HG03280 (cell line): ENCODE measurements at regions not wholly inside any gene's neighbourhood (a gene's known extent, or its start where the extent isn't known, plus 50 kb on each side); places are given as distances from the start of the nearest gene placed in this dataset.

Experiments used
- ATAC-seq: cut with Tn5 transposase; IDR thresholded peaks from one replicate; pipeline ENCODE4 v1.9.1; 2021; ENCODE audit warnings: mild to moderate bottlenecking, moderate library complexity; ENCODE audit not compliant: unreplicated experiment

DNA sequence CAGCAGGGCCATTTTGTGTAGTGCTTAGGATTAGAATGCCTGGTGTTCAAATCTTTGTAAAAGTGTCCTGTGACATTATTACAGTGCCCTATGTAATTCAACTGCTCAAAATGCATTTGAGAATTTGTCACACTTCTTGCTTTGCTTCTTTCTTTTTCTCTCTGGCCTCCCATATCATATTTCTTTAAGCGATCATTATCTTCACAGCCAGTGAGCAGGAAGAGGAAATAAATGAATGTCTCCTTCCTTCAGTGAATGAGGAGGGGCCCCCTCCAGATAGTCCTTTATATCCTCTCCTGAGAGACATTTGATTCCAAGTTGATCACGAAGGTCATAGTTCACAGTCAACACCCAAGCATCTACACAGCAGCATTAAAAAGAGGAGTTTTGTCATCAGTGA is 425.1 kb upstream of the NPVF start:
- no peak for ATAC-seq

DNA sequence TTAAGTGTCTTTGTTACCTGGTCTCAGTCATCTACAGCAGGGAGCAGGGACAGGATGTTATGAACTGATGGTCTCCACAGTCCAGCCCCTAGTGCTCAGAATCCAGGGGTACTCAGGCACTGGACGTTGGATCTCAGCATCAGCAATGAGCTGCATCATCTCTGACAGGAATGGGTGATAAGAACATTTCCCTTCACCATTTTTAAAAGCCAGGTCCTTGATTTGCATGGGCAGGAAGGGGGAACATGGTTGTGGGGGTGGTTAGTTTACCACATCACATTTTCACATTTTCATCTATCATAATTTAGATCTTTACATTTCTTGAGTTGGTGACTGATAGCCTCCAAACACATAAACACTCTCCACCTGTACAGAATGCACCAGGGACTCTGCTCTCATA is 427.8 kb upstream of the NPVF start:
- ATAC-seq = no peak

DNA sequence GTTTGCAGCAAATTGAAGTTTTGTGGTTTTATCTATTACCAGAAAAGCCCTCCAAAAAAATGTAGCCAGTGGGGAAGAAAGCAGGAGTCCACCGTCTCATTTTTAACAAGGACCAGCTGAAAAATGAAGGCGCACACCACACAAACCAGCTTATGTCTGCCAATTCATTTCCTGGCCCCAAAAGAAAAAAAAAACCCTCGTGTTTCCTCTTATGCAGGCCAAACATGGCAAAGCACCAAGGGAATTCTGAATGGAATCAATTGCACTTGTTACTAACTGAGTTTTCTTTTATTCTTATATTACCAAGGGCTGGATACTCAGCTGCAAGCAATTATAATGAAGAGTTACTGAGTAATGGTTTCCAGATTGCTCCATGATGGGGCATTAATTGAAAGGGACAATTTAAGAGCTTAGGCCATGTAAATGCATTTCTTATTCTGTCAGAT is 428.3 kb upstream of the NPVF start:
- no peak for ATAC-seq

DNA sequence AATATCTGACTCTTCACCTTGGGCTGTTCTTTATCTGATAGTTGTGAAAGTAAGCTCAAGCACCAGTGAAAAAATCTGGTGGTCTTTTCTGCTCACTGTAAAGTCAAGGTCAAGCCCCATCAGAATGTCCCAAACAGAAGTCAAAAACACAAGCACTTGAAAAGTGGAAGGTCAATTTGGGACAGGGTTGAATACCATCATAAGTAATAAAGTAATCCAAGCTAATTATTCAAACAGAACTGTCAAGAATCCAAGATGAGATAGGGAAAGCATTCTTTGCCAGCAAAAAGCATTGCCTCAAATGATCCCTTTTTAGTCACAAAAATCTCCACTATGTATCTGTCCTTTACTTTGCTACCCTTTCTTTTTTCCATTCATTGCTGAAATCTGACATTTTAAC is 430.1 kb upstream of the NPVF start:
- ATAC-seq = no peak

DNA sequence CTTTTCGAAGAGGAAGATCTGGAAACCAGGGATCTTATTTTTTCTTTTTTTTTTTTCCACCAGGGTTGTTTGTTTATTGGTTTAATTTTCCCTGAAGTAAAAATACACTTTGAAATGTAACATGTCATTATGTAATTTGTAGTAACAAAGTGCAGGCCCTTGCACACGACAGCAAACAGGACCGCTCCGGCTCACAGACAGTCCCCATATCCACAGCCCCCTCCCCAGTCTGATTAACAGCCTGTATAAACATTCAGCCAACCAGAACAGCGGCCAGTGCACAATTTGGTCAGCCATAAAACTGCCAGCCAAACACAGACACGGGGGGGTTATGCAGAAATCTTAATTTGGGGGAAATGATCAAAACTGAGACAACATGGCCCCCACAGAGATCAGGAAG is 431.6 kb upstream of the NPVF start:
- no peak for ATAC-seq

DNA sequence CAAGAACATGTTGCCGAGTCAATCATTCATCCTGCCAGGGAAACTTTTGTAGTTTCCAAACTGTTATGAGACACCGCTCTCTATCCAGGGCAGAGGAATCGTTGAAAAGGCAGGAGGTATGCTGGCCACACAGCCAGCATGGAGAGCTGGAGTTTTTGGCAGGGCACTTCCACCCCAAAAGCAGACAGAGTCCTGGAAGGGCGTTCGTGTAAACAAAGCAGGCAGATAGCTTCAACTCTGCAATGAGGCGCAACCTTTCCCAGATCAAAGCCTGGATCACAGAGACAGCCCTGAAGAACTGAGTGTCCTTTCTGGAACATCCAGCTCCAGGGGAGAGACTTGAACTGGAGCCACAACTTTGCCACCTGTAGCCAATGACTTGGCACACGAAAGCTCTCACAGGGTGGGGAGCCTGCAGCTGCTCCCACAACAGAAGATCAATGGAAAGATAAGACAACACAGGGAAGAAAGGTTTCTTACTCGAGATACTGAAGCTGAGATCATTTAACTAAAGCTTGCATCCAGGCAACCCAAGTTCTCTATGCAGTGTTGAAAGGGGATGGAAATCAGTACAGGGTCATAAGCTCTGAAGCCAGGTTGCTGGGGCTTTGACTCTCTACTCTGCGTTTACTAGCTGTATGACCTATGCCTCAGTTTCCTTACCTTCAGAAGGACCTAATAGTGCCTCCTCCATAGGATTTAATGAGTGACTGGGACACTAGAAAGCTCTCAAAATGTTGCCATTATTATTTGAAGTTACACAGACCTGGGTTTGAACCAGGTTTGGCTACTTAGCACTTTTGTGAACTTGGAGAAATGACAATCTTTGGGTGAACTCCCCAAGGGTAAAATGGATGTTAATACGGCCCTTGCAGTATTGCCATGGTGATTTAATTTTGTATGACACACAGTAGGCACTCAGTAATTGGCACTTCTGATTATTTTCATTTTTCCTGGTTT is 434.8 kb upstream of the NPVF start:
- no peak for ATAC-seq

DNA sequence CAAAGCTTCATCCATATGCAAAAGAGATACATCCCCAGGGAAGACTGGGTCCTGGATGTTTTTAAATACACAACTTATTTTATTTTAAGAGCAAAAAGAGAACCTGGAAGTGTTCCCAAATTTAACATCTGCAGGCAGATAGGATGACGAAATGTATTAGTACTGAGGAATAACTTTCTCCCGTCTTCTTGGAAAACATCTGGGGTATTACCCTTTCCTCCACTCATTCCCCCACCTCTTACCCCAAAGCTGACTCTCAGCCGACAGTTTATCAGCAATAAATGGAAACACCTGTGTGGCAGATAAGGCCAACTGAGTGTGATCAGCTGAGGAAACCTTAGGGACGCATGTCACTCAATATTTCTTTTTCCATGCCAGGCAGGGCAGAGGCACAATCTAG is 435.6 kb upstream of the NPVF start:
- no peak for ATAC-seq

DNA sequence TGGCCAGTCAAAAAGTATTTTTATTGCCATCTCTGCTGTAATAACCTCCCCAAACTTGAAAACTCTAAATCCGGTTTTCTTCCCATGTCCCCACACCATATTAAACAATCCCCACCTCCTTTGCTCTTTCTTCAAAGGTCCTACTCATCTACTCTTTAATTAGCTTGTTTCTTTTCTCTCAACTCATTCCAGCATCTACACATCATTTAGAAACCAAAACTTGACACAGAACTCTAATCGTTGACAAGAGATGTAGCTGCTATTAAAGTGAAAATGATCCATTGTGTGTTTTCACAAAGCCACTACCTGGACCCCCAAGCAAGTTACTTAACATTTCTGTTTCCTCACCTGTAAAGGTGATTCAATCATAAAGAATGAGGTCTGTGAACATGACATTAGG is 436.3 kb upstream of the NPVF start:
- ATAC-seq = peak; percentile 80

DNA sequence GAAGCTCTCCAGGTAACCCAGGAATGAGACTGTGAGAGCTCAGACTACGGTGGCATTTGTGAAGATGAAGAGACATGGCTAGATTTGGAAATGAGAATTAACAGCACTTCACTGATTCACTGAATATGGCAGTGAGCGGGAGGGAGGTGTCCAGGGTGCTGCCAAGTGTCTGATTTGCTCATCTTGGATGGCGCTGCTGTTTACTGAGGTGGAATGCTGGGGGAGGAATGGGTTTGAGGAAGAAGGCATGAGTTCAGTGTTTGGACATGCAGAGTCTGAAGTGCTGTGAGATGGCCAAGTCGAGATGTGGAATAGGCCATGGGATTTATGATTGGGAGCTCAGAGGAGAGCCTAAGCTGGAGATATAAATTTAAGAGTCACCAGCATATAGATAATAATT is 437.1 kb upstream of the NPVF start:
- ATAC-seq = no peak

DNA sequence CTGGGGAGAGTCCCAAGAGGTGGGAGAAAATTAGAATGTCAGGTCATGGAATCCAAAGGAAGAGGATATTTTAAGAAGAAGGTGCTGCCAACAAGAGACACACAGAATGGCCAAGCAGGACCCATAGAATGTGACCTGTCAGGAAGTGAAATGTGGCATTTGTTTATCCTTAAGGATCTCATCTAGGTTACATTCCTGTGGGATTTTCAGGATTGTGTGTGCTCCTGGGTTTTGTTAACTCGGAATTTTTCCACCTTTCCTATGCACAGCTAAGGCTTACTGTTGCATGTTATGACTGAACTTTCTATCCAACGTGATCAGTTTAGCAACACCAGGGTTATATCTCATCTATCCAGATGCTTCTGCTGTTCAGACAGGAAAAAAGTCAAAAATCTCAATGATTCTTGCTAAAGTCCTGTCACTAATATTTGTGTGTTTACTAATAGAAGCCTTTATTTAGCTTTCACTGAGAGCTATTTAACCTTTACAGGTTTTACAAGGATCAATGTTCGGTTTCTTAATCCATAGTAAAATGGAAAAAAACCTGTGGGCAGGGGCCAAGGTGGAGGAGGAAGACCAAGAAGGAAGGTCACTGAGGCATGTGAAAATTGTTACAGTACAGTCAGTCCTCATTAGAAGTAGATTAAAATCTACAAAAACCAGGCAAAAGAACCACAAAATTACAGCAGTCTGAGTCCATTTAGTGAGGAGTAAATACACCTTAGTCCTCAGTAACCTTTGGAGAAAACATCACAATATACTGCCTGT is 437.8 kb upstream of the NPVF start:
- ATAC-seq = no peak

DNA sequence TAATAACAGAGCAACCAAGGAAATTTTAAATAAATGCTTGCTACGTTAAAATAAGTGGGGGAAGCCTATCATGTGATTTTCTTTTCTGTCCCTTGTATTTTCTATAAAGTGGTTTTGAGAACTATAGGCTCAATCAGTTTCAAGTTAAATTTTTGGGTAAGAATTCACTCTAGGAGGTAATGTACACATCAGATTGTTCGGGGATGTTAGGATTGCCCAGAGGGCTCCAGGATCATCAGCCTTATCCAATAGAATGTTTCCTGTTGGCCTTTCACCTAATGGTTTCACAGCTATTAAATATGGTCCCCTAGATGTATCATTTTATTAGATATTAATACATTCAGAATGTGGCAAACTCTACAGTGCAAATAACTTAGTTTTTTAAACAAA is 438.4 kb upstream of the NPVF start:
- ATAC-seq = no peak

DNA sequence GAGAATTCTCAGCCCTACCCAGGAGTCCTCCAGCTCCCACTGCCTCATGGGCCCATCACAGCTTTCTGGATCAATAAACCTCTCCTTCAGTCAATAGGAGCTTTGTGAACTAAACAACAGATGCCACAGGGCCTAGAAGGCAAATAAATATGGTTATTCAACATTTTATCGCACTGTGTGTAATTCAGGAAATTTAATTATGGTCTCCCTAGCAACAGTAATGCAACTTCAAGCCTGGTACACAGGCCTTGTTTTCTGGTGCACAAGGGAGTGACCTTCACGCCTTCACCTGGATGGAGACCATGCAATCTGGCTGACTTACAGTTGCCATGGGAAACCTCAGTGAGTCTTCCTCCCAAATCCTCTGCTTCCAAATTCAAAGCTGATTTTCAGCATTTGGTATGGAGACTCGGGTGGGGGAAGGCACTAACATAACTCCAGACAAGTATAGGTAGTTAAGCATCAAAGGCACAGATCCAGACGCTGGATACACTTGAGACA is 441.0 kb upstream of the NPVF start:
- ATAC-seq = no peak

DNA sequence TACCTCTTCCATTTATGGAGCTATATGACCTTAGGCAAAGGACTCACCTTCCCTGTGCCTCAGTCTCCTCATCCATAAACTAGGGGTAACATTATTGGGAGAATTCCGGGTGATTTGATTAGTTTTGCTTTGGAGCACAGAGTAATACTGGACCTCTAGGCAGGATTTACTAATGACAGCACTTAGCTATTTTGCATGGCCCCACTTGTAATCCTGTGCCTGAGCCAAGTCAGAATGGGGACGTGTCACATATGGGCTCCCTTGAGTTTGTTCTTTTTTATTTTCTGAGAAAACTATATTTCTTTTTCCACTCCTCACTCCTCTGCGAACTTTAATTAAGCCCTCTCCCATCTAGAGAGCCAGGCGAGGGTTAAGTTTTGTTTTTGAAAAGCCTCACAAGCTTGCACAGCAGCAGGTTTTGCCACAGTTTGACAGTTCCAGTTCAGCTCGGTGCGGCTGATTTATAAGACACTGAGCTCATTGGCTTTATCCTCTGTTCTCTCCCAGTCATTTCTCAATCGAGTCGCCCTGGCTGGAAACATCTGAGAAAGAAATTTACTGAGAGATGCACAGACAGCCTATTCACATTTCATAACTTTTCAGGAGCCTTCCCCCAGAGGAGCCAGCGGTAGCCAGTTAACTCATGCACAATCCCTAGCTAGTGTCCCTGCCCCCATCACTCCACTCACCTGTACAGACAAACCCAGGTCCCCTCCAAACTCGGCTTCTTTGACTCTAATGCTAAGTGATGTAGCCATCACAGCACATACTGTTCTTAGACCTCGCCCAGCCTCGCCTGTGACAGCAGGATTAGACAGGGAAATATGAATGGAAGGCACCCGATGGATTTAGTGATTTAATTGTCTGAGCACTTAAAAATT is 441.9 kb upstream of the NPVF start:
- ATAC-seq = no peak

DNA sequence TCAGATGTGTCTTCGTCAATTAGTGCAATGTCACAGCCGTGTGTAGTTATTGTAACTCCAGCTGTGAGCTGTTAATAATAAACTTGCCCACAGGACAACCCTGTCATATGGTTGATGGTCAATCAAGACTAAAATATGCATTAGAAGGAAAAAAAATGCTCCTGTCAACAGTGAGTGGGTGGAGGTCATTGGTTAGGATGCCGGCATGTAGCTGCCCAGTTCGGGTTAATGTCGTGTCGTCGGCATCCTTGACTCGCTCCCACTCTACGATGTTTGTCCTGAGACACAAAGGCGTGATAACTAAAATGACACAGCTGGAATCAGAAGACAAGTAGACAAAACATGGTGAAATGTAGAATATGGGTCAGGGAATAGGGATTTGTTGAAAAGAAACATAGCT is 442.8 kb upstream of the NPVF start:
- ATAC-seq = no peak

DNA sequence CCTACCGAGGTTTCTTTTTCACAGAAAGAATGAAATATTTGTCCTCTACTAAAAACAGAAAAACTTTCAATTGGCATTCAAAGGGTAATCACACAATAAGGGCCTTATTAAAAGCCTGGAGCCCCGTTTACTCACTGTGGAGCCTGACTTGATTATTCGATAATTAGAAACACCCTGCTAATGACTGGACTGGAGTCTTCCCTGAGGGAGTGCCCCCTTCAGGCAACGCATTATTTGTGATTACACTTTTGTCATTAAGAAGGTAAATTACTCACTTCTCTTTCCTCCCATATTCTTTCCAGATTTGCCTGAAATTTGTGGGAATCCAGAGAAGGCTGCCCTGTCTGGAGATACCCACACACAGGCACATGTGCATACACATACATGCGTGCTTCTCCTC is 444.2 kb upstream of the NPVF start:
- no peak for ATAC-seq

DNA sequence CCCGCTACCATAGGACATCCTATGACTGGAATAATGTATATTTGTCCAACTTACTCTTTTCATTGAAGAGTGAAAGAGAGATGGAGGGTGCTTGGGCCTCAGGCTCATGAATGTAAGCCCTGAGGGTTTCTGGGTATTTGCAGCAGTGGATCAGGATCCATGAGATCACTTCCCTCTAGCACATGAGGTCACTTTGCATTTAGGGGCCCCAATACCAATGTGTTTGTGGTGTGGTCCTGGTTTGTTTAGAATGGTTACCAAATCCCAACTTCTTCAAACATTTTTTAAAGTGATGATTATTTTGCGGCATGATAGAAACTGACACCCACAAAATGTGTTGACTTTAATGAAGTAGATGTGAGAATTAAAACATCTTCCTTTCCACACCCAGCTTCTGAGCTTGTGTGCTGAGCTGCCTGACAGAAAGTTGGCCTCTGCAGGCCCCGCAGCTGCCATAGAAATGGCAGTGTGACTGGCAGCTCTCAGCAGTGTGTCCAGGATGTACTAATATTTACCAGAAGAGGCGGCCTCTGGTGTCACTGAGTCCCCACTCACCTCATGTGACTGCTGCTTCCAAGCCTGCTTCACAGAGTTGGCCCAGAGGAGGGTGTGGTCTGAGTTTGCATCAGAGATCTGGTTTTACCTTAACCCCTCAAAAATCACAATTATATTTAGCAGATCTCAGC is 447.6 kb upstream of the NPVF start:
- ATAC-seq = no peak

DNA sequence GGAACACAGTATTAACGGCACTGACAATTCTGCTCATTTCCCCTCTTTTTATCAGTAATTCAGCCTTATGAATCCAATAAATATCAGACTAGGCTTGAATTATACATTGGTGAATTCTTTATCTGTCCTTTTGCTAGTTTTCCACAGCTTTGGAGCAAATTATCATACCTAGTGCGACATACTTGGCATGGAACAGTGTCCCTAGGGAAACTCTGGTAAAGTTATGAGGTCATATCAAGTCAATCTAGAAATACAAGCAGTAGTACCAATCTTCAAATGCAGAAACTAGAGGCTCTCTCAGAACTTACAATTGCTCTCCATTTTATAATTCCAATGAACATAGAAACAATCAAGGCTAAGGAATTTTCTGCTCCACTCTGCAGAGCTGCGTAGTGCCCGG is 449.3 kb upstream of the NPVF start:
- no peak for ATAC-seq

DNA sequence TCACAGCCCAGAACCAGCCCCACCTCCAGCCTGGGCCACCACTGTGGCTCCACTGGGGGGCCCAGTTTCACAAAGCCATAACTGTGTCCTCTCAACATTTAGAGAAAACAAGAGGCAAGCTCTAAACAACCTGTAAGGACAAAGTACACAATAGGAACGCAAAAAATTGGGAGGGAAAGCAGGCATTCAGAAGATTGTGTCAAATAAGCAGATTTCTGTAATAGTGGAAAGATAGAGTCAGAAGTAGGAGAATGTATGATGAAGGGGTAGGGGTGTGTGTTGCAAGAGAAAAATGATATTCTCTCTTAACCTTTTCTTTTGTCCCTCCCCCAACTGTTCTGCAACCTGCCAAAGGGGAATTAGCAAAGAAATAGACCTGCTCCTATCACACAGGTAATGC is 449.9 kb upstream of the NPVF start:
- no peak for ATAC-seq

DNA sequence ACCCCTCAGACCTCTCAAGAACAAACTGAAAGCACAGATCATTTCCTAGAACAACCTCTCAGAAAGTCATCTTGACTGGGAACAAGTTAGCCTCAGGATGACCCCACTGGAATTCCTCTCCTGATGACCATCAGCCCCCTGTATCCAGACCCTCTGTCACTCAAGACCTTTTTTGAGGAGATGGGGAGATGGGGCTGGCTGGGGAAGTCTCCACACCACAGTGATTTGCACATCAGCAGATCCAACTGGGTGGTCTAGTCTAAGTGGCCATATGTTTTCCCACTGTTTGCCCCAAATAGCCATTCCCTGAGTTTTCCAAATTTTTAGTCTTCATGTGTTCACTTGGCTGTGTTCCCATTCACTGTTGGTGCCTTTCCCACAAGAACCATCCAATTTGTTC is 452.4 kb upstream of the NPVF start:
- ATAC-seq = no peak

DNA sequence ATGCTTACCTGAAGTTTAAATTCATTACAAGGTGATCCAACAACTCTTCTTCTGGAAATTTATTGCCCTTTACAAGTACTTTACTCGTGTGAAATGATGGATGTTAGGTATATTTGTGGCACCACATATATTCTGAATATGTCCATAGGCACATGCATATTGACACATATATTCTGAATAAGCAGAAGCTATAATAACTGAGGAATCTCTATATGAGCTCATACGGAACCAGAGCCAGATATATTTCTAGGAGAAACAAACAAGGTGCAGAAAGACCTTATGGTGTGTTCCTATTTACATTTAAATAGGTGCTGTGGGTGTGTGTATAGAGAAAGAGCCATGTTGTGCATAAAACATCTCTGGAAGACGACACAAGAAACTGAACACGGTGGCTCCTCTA is 456.1 kb upstream of the NPVF start:
- ATAC-seq = no peak
